HG03196 (cell line): ENCODE measurements at regions not wholly inside any gene's neighbourhood (a gene's known extent, or its start where the extent isn't known, plus 50 kb on each side); places are given as distances from the start of the nearest gene placed in this dataset.
"Not testable (repeated sequence)": the region's sequence is repeated elsewhere in the genome, so short reads cannot be mapped to it uniquely, and the experiment has no call there.

Experiments used
- ATAC-seq: cut with Tn5 transposase; IDR thresholded peaks from one replicate; pipeline ENCODE4 v1.9.1; 2021; ENCODE audit not compliant: unreplicated experiment

DNA sequence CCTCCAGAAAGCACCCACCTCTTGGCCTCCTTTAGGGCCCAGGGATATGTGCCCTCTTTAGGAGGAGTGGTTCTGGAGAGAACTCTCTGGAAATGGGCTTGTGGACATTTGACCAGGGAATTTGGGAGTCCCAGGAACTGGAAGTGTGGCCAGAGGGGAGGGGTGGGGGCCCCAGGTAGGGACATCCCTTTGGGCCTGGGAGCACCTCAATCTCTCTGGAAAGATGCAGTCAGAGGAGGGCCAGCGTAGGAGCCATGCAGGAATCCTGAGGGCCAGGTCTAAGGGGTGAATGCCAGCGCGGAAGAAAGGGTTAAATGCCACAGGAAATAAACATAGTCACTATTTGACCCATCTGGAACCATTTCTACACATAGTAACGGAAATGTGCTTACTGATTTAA is 50.3 kb upstream of the ITGA11 start:
- ATAC-seq: no peak

DNA sequence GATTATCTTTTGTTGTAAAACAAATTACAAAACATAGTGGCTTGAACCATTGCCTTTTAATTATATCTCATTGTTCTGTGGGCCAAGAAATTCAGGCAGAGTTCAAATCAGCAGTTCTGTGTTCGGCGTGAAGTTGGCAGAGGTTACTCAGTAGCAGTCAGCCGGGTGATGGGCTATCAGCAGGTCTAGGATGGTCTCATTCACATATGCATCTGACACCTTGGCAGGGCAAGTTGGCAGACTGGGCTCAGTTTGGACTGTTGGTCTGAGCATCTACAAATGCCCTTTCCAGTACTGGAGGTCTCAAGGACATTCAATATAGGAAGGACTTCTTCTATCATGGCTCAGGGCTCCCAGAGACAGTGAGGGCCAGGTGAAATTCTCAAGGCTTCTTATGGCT is 51.2 kb upstream of the ITGA11 start:
- ATAC-seq: no peak

DNA sequence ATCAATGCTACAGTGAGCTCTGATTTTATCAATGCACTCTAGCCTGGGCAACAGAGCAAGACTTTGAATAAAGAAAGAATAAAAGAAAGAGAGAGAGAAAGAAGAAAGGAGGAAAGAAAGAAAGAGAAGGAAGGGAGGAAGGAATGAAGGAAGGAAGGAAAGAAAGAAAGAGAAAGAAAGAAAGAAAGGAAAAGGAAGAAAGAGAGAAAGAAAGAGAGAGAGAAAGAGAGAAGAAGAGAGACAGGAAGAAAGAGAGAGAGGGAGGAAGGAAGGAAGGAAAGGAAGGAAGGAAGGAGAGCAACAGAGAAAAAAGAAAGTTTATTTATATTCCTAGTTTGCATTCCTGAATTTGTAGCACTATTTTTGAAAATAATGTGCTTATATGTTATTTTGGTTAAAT is 52.3 kb upstream of the ITGA11 start:
- ATAC-seq: no peak

DNA sequence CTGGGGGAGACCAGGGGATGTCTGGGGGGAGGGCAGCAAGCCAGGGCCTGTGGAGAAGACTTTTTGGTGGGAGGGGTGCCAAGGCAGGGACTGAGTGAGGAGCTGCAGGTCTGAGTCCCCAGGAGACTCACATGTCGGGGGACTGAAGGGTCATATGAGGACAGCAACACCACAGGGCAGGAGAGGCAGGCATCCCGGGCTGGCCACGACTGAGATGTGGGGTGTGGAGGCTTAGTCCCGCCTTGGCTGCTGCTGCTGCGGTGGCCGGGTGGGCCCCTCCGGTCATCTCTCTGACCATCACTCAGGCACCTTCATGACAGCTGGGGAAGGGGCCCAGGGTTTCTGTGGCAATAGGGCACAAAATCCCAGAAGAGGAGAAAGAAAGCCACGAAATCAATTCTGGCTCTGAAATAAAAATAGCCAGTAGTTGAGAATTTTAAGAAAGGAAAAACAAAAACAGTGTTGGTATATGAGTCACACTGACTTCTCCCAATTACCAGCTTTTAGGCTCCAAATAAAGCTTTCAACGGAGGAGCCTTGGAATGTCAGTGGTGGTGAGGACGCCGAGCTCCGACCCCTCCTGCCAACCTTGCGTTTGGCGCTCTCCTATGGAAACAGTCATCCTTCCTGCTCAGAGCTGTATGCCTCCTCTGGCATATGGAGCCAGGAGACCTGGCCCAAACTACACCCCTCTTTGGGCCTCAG is 52.9 kb upstream of the ITGA11 start:
- ATAC-seq: no peak

DNA sequence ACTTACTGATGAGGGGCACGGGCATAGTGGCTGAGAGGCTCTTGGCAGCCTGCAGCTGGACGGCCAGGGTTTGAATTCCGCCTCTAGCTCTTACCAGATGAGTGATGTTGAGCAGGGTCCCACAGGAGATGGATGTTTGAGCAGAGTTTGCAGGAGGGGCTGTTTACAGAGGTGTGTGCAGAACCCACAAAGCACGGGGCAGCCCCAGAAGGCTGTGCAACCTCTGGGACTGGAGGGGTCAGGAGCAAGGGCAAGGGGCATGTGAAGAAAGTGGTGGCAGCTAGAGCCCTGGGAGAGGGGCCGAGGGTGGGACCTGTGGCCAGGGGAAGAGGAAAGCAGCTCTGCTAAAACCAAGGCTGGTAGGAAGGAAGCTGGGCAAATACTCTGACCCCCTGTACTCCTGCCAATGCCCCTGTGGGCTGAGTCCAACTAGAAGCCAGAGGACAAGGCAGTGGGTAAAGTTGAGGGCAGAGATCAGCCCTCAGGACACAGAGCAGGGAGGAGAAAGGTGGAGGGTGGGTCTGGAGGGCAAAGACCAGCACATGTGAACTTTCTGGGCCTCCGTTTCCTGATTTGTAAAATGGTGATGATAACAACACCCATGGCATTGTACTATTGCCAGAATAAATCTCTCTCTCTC is 53.9 kb upstream of the ITGA11 start:
- ATAC-seq: no peak

DNA sequence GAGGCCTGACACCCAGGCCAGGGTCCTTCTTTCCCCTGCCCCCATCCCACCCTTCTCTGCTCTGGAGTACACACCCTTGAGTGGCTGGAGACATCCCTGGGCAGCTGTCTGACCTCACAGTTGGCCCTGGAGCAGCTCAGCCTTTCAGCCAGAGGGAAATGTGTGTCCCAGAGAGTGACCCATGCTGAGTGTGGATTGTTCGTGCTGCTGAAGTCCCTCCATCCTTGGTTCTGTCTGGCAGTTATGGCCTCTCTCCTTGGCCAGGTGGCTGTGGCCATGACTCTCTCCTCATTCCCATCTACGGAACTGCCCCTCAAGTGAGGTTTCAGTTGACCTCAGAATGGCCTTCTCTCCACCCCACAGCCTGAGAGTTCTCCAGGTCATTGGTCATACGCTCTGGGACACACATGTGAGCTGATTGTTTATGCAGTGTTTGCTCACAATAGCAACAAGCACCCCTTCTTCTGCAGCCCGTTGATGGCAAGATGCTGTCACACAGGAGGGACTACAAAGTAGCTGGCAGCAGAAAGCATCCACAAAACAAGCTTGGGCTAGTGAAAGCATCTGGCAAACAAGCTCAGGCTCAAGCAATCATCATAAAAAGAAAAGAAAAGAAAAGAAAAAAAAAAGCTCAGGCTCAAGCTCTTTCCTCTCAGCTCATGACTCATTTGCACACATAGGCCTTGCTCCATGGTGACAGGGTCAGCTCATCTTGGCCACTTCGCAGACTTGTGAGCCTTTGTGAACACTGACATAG is 55.3 kb upstream of the ITGA11 start:
- ATAC-seq: no peak

DNA sequence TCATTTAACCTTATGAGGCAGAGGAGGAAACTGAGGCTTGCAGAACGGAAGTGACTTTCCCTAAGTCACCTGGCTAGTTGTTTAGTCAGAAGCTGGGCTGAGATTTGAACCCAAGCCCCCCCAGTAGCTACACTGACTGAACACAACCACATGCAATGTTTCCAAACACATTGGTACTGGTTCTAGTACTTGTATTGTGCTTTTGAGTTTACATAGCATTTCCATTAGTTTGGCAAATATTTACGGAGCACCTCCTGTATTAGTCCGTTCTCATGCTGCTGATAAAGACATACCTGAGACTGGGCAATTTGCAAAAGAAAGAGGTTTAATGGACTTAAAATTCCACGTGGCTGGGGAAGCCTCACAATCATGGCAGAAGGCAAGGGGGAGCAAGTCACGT is 56.3 kb upstream of the ITGA11 start:
- no peak for ATAC-seq

DNA sequence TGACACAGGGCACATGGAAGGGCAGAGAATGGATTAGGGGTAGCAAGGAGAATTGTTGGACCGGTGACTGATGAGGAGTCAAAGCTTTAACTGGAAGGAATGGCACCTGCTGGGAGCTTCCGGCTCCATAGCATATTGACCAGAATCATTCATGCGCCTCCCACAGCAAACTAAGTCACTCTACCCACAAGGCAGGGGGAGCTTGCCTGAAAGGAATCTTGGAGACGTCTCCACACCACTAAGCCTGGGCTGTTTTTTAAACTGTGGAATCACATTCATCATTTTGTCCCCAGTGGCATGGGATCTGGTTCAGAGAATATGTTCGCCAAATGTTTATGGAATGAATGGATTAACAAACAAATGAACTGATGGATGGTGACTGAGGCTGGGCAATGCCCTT is 57.0 kb upstream of the ITGA11 start:
- ATAC-seq: no peak

DNA sequence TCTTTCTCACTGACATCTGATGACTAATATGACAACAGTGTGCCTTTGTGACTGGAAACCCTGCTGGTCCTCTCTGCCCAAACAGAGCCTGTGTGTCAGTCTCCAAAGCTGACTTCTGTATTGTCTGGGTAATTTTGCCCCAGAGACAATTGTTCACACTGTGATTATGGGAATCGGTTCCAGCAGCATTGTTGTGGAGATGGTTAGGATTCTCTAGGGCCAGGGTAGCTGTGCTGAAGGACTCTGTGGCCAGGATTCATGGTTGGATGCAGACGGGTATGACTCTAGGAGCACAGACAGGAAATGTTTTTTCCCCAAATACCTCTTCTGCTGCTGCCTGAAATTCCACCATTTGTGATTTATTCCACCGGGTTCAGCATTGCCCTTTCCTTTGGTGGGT is 57.5 kb upstream of the ITGA11 start:
- ATAC-seq: no peak

DNA sequence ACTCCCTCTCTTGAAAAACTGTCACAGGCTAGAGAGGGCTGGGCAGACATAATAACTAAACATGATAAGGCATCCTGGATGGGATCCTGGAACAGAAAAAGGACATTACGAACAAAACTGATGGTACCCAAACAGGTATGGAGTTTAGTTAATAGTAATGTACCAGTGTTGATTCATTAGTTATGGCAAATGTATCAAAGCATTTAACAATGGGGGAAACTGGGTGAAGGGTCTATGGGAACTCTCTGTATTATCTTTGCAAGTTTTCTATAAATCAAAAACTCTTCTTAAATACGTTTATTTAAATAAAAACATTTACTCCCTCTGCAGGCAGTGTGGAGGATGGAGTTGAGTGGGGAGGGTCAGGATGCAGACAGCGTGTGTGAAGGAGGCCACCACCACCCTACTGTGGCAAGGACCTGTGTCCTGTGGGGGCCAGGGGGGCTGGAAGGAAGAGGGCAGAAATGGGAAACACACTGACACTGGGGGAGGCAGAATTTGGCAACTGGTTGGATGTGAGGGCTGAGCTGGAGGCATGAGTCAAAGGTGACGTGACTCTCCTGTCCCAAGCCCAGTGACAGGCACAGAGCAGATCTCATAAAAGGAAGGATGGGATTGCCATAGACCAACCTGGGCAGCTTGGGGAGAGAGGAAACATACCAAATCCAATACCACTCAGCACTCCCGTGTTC is 59.6 kb upstream of the ITGA11 start:
- ATAC-seq: no peak

DNA sequence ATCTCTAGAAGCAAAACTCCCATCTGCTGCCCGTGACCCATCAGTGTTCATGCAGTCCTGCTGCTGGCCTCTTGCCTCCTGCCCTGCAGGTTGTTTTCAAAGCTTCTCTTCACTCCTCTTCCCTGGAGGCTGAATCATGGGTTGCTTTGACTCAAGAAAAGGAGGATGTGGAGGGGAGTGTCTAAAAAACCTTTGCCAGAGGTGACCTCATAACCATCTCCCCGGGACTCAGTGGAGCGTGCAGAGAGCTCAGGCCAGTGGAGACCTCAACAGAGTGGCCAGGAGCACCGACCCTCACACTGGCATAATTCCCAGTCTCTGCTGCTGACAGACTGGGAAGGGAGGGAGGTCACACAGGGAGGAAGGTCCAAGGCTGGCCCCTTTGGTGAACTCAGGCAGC is 60.9 kb upstream of the ITGA11 start:
- no peak for ATAC-seq

DNA sequence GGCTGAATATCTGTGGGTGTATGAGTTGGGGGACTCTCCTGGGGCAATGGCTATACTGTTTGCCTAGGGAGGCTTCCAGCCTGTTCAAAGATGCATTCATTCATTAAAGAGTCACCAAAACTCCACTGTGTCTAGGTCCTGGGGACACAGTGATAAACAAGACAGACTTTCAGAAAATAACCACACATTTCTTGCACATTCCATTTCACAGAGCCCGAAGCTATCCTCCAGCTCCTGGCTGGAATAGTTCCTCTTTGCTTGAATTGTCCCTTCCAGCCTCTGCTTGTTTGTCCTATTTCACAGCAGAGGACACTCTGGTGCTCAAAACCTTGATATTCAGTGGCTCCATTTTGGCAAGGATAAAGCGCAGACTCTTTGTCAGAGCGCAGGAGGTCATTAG is 61.7 kb upstream of the ITGA11 start:
- ATAC-seq: no peak

DNA sequence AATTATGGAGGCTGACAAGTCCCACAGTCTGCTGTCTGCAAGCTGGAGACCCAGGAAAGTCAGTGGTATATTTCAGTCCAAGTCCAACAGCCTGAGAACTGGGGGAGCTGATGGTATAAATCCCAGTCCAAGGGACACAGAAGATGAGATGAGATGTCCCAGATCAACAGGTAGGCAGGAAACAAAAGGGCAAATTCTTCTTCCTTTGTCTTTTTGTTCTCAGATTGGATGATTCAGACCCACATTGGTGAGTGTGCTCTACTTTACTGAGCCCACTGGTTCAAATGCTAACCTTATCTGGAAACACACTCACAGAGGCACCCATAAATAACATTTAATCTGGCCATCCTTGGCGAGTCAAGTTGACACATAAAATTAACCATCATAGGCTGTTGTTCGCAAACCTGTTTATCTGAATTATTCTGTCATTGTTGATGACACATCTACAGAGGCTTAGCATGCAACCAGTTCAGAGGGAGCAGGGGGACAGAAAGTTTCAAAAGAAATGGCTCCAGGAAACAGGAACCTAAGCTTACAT is 62.7 kb upstream of the ITGA11 start:
- ATAC-seq: no peak

DNA sequence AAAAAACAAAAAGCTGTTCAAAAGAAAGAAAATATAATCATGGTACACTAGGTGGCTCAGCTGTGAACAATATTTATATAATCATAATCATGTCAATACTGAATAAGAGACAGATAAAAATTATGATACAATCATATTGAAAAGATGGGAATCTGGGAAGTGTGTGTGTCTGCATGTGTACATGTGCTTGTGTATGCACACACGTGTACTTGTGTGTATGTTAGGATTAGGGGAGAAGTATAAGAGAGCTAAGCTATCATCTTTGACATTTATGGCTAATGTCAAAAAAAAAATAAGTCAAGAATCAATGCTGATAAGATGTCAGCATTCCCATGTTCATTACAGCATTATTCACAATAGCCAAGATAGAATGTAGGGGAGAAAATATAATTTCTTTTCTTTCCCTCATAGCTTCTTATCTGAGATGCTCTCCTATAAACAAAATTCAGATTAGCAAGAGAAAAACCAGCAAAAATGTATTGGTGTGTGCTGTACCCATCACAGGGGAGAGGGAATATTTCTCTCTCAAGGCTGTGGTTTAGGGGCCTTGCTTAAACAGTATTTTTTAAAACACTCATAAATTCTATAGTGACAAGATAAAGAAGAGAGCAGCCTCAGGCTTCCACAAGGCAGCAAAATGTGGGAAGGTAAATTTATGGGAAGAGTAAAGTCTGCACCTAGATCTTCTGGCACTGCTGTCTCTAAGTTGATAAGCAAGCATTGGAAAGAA is 63.4 kb upstream of the ITGA11 start:
- no peak for ATAC-seq

DNA sequence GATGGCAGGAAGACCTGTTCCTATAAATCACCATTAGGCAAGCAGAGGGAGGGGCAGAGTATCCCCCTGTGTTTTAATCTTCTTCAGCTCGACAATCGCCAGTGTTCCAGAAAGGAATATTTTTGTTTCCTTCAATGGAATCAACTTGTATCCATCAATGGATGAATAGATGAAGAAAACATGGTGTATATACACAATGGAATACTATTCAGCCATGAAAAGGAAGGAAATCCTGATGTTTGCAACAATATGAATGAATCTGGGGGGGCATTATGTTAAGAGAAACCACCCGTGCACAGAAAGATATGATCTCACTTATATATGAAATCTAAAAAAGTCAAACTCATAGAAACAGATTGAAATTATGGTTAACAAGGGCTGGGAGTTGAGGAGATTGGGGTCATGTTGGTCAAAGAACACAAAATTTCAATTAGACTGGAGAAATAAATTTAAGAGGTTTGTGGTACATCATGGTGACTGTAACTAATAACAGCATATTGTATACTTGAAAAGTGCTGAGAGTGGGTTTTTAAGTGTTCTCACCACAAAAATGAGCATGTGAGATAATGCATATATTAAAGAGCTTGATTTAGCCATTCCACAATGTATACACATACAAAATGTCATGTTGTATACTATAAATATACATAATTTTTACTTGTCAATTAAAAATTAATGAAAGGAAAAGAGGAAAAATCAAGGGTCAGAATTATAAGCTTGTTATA is 64.2 kb upstream of the ITGA11 start:
- ATAC-seq: no peak

DNA sequence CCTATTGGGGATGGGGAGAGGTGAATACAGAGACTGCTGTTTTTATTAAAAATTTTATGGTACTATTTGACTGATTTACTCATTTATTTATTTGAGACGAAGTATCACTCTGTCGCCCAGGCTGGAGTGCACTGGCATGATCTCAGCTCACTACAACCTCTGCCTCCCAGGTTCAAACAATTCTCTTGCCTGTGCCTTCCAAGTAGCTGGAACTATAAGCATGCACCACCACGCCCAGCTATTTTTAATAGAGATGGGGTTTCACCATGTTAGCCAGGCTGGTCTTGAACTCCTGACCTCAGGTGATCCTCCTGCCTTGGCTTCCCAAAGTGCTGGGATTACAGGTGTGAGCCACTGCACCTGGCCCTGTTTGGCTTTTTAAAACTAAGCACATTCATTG is 64.8 kb upstream of the ITGA11 start:
- ATAC-seq: not testable (repeated sequence)

DNA sequence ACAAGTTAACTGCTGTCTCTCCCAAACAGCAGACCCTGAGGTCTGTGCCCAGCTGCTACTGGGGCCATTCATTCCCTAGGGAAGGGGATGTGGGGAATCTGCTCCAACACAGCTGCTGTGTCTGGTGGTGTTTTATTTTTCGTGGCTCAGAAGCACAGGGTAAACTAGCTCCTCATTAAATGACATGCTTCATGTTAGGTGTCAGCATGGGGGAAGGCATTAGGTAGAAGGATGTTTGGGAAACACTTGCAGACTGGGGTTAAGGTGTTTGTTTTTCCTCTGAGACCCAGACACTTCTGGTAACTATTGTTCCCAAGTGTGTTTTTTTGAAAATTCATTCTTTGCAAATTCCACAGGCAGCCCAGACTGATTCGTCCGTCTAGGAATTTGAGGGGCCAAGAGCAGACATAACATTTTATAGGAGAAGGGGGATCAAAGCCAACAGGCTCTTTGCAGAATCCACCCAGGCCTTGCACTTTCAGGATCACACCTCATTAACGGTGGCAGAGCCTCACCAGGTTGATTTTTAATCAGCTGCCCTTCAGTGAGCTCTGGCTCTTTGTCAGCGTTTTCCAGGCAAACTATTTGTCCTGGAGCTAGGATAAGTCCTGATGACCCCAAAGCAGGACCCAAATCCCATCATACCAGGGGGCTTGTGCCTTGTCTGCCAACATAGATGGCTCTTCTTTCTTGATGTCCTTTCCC is 65.4 kb upstream of the ITGA11 start:
- ATAC-seq: no peak

DNA sequence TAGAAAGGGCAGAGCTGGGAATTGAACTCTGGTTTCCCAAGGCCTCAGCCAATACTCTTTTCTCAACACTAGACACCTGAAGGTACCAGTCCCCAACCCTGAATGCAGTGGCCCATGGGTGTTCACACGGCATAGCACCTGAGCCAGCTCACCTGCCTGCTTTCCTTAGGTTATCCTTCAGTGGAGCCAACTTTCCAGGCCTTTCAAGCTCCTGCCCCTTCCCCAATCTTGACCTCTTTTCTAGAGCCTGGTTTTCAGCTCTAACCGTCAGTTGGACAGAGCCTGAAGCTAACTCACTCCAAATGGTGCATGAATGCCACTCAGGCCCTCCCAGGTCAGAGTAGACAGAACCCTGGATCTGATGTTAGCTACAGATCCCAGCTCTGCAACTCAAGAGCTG is 66.1 kb upstream of the ITGA11 start:
- ATAC-seq: no peak

DNA sequence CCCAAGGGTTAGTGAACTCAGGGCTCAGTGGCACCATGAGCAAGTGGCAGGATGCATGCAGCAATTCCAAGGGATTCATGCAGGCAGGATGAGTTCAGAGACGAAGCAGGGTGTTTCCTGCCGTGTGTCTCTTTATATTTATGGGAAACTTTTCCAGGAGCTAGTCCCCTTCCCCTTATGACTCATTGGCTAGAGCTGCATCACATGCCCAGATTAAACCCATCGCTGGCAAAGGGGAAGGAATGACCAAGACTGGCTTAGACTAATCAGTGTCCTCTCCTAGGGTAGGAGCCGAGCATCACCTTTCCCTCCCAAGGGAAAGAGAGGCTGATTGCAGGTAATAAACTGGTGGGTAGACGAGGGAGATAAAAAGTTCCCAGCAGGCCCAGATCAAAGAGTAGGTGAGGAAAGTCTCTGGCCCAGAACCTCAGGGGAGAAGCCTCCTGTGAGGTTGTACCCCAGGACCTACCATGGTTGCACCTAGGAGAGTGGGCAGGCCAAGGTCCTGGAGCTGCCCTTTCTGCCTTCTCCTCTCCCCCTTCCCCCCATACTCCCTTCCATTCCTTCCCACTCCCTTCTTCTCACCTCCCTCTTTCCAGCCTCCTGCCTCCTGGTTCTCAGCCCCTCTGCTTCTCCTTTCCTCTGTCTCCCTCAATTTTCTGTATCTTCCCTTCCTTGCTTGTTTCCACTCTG is 67.8 kb upstream of the ITGA11 start:
- no peak for ATAC-seq
